HCT116 (cell line): ENCODE measurements at regions not wholly inside any gene's neighbourhood (a gene's known extent, or its start where the extent isn't known, plus 50 kb on each side); places are given as distances from the start of the nearest gene placed in this dataset.

ENCODE experiments used
- ATAC-seq: fragments of 200-7000 bp; cut with Tn5 transposase; 2 replicates; pipeline ENCODE4 v1.9.1; 2020; ENCODE audit warnings: mild to moderate bottlenecking, moderate library complexity
- BruUV-seq: library from RNA; stranded (reverse); fragments of 400-500 nt; replicated peaks from 2 replicates; lab custom pipeline; 2021; lab: Mats Ljungman, UMichigan
- CTCF ChIA-PET: fragments of 300-600 bp; sonication (Branson Sonifier 250); formaldehyde crosslinking; loops from one replicate; lab custom pipeline; 2021; ENCODE audit warnings: antibody characterized with exemption; lab: Charles Lee
- POLR2A ChIA-PET: fragments of 300-600, 350-600 bp; sonication (Branson Sonifier 250); formaldehyde crosslinking; loops from one replicate; lab custom pipeline; 2021; ENCODE audit warnings: antibody characterized with exemption; lab: Charles Lee
- RAD21 ChIA-PET, 2 experiments: fragments of 300-600 bp; sonication (Branson Sonifier 250); formaldehyde crosslinking; loops; one replicate each; lab custom pipeline; 2023; ENCODE audit warnings: low total read pairs in 2 of 2; ENCODE audit not compliant: uncharacterized antibody in 2 of 2, unreplicated experiment in 2 of 2, low non-redundant PET in 1 of 2; lab: Charles Lee
- DNase-seq: peaks from one replicate; pipeline ENCODE4 v3.0.0-alpha.2; 2010; ENCODE audit warnings: low read depth, low spot score
- H2AFZ ChIP-seq: fragments of 200-600 bp; shearing (Covaris generic), sonication (generic); 2 replicates; pipeline ENCODE4 v1.6.1; 2017; ENCODE audit warnings: low read depth, mixed run types, mixed read lengths, antibody characterized with exemption, low read length; ENCODE audit not compliant: poor library complexity, severe bottlenecking
- H3K27ac ChIP-seq: 2 replicates; pipeline ENCODE4 v1.5.1; 2012; ENCODE audit warnings: low read depth, low read length
- H3K27me3 ChIP-seq: fragments of 200-600 bp; sonication (generic); 2 replicates; pipeline ENCODE4 v1.6.1; 2016; ENCODE audit warnings: mixed run types, low read length, mixed read lengths; ENCODE audit not compliant: insufficient read depth
- H3K36me3 ChIP-seq, 2 experiments: fragments of 200-500 bp in 1 of 2; fragments of 200-600 bp in 1 of 2; sonication (Bioruptor generic) in 1 of 2; sonication (generic) in 1 of 2; 2 replicates each; pipeline versions ENCODE4 v1.5.1 to v1.6.1; 2014 to 2016; ENCODE audit warnings: low read length in 2 of 2, inconsistent platforms in 1 of 2, mixed read lengths in 1 of 2, mixed run types in 1 of 2; ENCODE audit not compliant: insufficient read depth in 2 of 2, control insufficient read depth in 1 of 2
- H3K4me1 ChIP-seq, 2 experiments: fragments of 200-600 bp in 1 of 2; sonication (generic) in 1 of 2; 2 replicates each; pipeline versions ENCODE4 v1.5.1 to v1.6.1; 2012 to 2017; ENCODE audit warnings: low read length in 2 of 2, inconsistent platforms in 1 of 2, mild to moderate bottlenecking in 1 of 2, mixed read lengths in 1 of 2, mixed run types in 1 of 2, moderate library complexity in 1 of 2; ENCODE audit not compliant: insufficient read depth in 2 of 2, control insufficient read depth in 1 of 2
- H3K4me2 ChIP-seq: fragments of 200-600 bp; sonication (generic); 2 replicates; pipeline ENCODE4 v1.6.1; 2017; ENCODE audit warnings: mixed run types, low read length, mixed read lengths
- H3K4me3 ChIP-seq, 2 experiments: fragments of 200-600 bp in 1 of 2; sonication (generic) in 1 of 2; replicated peaks in 1 of 2; 2 replicates each; pipeline ENCODE4 v1.5.1; 2011 to 2016; ENCODE audit warnings: low read length in 2 of 2, control low read depth in 1 of 2, low read depth in 1 of 2, mild to moderate bottlenecking in 1 of 2, mixed read lengths in 1 of 2, mixed run types in 1 of 2
- H3K79me2 ChIP-seq: fragments of 200-600 bp; sonication (generic); 2 replicates; pipeline ENCODE4 v1.6.1; 2017; ENCODE audit warnings: mild to moderate bottlenecking, mixed run types, low read length, moderate library complexity, mixed read lengths; ENCODE audit not compliant: insufficient read depth
- H3K9ac ChIP-seq: fragments of 200-600 bp; sonication (generic); 2 replicates; pipeline ENCODE4 v1.6.1; 2016; ENCODE audit warnings: low read length, mixed read lengths
- H3K9me2 ChIP-seq: fragments of 200-600 bp; sonication (generic), shearing (Covaris generic); 2 replicates; pipeline ENCODE4 v1.6.1; 2017; ENCODE audit warnings: mixed run types, mild to moderate bottlenecking, moderate library complexity; ENCODE audit not compliant: insufficient read depth
- H3K9me3 ChIP-seq, 2 experiments: fragments of 200-500 bp in 1 of 2; fragments of 200-600 bp in 1 of 2; sonication (Bioruptor generic) in 1 of 2; sonication (generic) in 1 of 2; 2 replicates each; pipeline ENCODE4 v1.6.1; 2014 to 2017; ENCODE audit warnings: low read length in 2 of 2, mixed read lengths in 2 of 2, inconsistent platforms in 1 of 2, low read depth in 1 of 2, mild to moderate bottlenecking in 1 of 2, mixed run types in 1 of 2, moderate library complexity in 1 of 2; ENCODE audit not compliant: control insufficient read depth in 1 of 2, insufficient read depth in 1 of 2
- H4K20me1 ChIP-seq: fragments of 200-600 bp; sonication (generic), shearing (Covaris generic); 2 replicates; pipeline ENCODE4 v1.6.1; 2017; ENCODE audit warnings: mixed run types, mild to moderate bottlenecking, moderate library complexity; ENCODE audit not compliant: insufficient read depth
- CBX3 ChIP-seq: IDR thresholded peaks from 2 replicates; pipeline ENCODE4 v1.6.1; 2012; ENCODE audit warnings: low read depth
- CEBPB ChIP-seq: IDR thresholded peaks from 2 replicates; pipeline ENCODE4 v1.6.1; 2012; ENCODE audit warnings: low read depth
- EGR1 ChIP-seq: IDR thresholded peaks from 2 replicates; pipeline ENCODE4 v1.6.1; 2012; ENCODE audit warnings: low read depth
- EZH2phosphoT487 ChIP-seq: fragments of 200-600 bp; IDR thresholded peaks from 2 replicates; pipeline ENCODE4 v1.6.1; 2018; ENCODE audit warnings: antibody characterized with exemption, borderline replicate concordance
- FOSL1 ChIP-seq: IDR thresholded peaks from 2 replicates; pipeline ENCODE4 v1.6.1; 2012; ENCODE audit warnings: low read depth
- JUND ChIP-seq: IDR thresholded peaks from 2 replicates; pipeline ENCODE4 v1.6.1; 2012
- POLR2A ChIP-seq: IDR thresholded peaks from 2 replicates; pipeline ENCODE4 v1.7.0; 2011; ENCODE audit warnings: borderline replicate concordance; ENCODE audit not compliant: insufficient read depth, insufficient read length; ENCODE audit errors: extremely low read depth
- SP1 ChIP-seq: IDR thresholded peaks from 2 replicates; pipeline ENCODE4 v1.6.1; 2012; ENCODE audit warnings: low read depth
- TCF7L2 ChIP-seq: IDR thresholded peaks from 2 replicates; pipeline ENCODE4 v1.7.0; 2011; ENCODE audit warnings: borderline replicate concordance, inconsistent platforms; ENCODE audit not compliant: insufficient read depth, insufficient read length; ENCODE audit errors: extremely low read depth
- YY1 ChIP-seq: IDR thresholded peaks from 2 replicates; pipeline ENCODE4 v1.6.1; 2011; ENCODE audit warnings: low read length, low read depth, moderate library complexity, mild to moderate bottlenecking; ENCODE audit not compliant: insufficient replicate concordance; ENCODE audit errors: extremely low read depth
- ZFX ChIP-seq: fragments of 450-650 bp; IDR thresholded peaks from 2 replicates; pipeline ENCODE4 v1.6.1; 2017
- ZNF274 ChIP-seq: fragments of 200-500 bp; sonication (Bioruptor generic); IDR thresholded peaks from 2 replicates; pipeline ENCODE4 v1.6.1; 2014; ENCODE audit warnings: mild to moderate bottlenecking, low read depth, low read length, inconsistent platforms
- intact Hi-C: fragments of 100-400 bp; cut with micrococcal nuclease; formaldehyde crosslinking; loops from 2 replicates; pipeline ENCODE4 v1.10.0; 2022
- TF ChIP-seq, protein P1 (sequence below), 3 experiments: fragments of 200-600 bp in 1 of 3; sonication (generic) in 1 of 3; IDR thresholded peaks in 2 of 3; conservative IDR thresholded peaks in 1 of 3; 2 replicates each; pipeline ENCODE4 v1.5.1; 2012 to 2017; ENCODE audit warnings: low read depth in 2 of 3, low read length in 2 of 3, antibody characterized with exemption in 1 of 3, borderline replicate concordance in 1 of 3, control low read depth in 1 of 3, mild to moderate bottlenecking in 1 of 3, mixed read lengths in 1 of 3, mixed run types in 1 of 3, moderate library complexity in 1 of 3; ENCODE audit not compliant: insufficient read depth in 1 of 3
- TF ChIP-seq, protein P2 (sequence below): IDR thresholded peaks from 2 replicates; pipeline ENCODE4 v1.6.1; 2012
- TF ChIP-seq, protein P3 (sequence below): IDR thresholded peaks from 2 replicates; pipeline ENCODE4 v1.6.1; 2012; ENCODE audit warnings: low read depth
- TF ChIP-seq, protein P4 (sequence below): IDR thresholded peaks from 2 replicates; pipeline ENCODE4 v1.6.1; 2011; ENCODE audit warnings: mild to moderate bottlenecking, low read length, moderate library complexity; ENCODE audit not compliant: insufficient replicate concordance; ENCODE audit errors: extremely low read depth
- TF ChIP-seq, protein P5 (sequence below): IDR thresholded peaks from 2 replicates; pipeline ENCODE4 v1.6.1; 2012

DNA sequence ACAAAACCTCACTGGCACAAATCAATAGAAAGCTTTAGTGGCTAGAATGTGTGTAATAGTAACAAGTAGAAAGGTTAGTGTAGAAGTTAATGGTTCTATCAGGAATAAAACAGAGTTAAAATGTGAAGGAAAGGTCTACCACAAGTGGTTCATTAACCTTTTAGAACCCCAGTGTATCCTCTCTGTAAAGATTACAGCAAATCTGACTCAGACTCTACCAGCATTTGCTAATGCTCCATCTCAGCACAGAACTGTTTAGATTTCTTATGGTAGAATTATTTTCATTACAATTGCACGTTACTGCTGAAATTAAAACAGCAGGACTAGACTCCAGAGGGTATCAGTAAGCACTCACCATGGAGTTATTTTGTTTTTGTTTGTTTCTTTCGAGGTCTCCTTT is 609.0 kb upstream of the LMO3 start:
- POLR2A ChIA-PET, result no interaction called here
- ATAC-seq, result no peak

More for the DNA sequence above, 609.0 kb upstream of the LMO3 start:
- H4K20me1 ChIP-seq, result no peaks in the 10 kb centered on the region
- BruUV-seq, result no TSS peak
- no peaks in the 10 kb centered on the region for H3K27me3 ChIP-seq
- no peaks in the 10 kb centered on the region for H3K9me3 ChIP-seq
- no peaks in the 10 kb centered on the region for H3K9me2 ChIP-seq
- no peak overlapping the region for H2AFZ ChIP-seq
- ChIA-PET CTCF (no interaction called here), RAD21 (no interaction called here)
- no peaks in the 10 kb centered on the region for H3K4me1 ChIP-seq
- intact Hi-C loops, result no loop called here
- H3K9ac ChIP-seq, result no peak overlapping the region
- no peak overlapping the region for H3K4me2 ChIP-seq
- DNase-seq, result no peak
- TF ChIP-seq CEBPB (no peak), POLR2A (no peak), YY1 (no peak), SP1 (no peak), ZNF274 (no peak), JUND (no peak), FOSL1 (no peak), EZH2phosphoT487 (no peak), TCF7L2 (no peak), ZFX (no peak), CBX3 (no peak), EGR1 (no peak)
- TF ChIP-seq, protein P1, sequence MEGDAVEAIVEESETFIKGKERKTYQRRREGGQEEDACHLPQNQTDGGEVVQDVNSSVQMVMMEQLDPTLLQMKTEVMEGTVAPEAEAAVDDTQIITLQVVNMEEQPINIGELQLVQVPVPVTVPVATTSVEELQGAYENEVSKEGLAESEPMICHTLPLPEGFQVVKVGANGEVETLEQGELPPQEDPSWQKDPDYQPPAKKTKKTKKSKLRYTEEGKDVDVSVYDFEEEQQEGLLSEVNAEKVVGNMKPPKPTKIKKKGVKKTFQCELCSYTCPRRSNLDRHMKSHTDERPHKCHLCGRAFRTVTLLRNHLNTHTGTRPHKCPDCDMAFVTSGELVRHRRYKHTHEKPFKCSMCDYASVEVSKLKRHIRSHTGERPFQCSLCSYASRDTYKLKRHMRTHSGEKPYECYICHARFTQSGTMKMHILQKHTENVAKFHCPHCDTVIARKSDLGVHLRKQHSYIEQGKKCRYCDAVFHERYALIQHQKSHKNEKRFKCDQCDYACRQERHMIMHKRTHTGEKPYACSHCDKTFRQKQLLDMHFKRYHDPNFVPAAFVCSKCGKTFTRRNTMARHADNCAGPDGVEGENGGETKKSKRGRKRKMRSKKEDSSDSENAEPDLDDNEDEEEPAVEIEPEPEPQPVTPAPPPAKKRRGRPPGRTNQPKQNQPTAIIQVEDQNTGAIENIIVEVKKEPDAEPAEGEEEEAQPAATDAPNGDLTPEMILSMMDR (IDR thresholded peaks at IDR 0.05 in 2 of 3, conservative IDR thresholded peaks at IDR 0.05 in 1 of 3; ENCODE audit: borderline replicate concordance in 1 of 3, insufficient read depth in 1 of 3, low read depth in 2 of 3, low read length in 2 of 3), result no peak
- TF ChIP-seq, protein P2, sequence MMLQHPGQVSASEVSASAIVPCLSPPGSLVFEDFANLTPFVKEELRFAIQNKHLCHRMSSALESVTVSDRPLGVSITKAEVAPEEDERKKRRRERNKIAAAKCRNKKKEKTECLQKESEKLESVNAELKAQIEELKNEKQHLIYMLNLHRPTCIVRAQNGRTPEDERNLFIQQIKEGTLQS, result no peak
- TF ChIP-seq, protein P3, sequence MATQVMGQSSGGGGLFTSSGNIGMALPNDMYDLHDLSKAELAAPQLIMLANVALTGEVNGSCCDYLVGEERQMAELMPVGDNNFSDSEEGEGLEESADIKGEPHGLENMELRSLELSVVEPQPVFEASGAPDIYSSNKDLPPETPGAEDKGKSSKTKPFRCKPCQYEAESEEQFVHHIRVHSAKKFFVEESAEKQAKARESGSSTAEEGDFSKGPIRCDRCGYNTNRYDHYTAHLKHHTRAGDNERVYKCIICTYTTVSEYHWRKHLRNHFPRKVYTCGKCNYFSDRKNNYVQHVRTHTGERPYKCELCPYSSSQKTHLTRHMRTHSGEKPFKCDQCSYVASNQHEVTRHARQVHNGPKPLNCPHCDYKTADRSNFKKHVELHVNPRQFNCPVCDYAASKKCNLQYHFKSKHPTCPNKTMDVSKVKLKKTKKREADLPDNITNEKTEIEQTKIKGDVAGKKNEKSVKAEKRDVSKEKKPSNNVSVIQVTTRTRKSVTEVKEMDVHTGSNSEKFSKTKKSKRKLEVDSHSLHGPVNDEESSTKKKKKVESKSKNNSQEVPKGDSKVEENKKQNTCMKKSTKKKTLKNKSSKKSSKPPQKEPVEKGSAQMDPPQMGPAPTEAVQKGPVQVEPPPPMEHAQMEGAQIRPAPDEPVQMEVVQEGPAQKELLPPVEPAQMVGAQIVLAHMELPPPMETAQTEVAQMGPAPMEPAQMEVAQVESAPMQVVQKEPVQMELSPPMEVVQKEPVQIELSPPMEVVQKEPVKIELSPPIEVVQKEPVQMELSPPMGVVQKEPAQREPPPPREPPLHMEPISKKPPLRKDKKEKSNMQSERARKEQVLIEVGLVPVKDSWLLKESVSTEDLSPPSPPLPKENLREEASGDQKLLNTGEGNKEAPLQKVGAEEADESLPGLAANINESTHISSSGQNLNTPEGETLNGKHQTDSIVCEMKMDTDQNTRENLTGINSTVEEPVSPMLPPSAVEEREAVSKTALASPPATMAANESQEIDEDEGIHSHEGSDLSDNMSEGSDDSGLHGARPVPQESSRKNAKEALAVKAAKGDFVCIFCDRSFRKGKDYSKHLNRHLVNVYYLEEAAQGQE, result no peak
- TF ChIP-seq, protein P4, sequence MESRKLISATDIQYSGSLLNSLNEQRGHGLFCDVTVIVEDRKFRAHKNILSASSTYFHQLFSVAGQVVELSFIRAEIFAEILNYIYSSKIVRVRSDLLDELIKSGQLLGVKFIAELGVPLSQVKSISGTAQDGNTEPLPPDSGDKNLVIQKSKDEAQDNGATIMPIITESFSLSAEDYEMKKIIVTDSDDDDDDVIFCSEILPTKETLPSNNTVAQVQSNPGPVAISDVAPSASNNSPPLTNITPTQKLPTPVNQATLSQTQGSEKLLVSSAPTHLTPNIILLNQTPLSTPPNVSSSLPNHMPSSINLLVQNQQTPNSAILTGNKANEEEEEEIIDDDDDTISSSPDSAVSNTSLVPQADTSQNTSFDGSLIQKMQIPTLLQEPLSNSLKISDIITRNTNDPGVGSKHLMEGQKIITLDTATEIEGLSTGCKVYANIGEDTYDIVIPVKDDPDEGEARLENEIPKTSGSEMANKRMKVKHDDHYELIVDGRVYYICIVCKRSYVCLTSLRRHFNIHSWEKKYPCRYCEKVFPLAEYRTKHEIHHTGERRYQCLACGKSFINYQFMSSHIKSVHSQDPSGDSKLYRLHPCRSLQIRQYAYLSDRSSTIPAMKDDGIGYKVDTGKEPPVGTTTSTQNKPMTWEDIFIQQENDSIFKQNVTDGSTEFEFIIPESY, result no peak
- TF ChIP-seq, protein P5, sequence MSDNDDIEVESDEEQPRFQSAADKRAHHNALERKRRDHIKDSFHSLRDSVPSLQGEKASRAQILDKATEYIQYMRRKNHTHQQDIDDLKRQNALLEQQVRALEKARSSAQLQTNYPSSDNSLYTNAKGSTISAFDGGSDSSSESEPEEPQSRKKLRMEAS, result no peak
- H3K79me2 ChIP-seq, result no peaks in the 10 kb centered on the region
- H3K36me3 ChIP-seq, result no peaks in the 10 kb centered on the region
- no peak overlapping the region for H3K27ac ChIP-seq
- H3K4me3 ChIP-seq, result no peak overlapping the region
